HG02943 (cell line): ENCODE measurements at regions not wholly inside any gene's neighbourhood (a gene's known extent, or its start where the extent isn't known, plus 50 kb on each side); places are given as distances from the start of the nearest gene placed in this dataset.
"Not testable (repeated sequence)": the region's sequence is repeated elsewhere in the genome, so short reads cannot be mapped to it uniquely, and the experiment has no call there.

Experiments used
- ATAC-seq: cut with Tn5 transposase; IDR thresholded peaks from one replicate; pipeline ENCODE4 v1.9.1; 2021; ENCODE audit warnings: mild to moderate bottlenecking, low read depth, moderate library complexity; ENCODE audit not compliant: unreplicated experiment

DNA sequence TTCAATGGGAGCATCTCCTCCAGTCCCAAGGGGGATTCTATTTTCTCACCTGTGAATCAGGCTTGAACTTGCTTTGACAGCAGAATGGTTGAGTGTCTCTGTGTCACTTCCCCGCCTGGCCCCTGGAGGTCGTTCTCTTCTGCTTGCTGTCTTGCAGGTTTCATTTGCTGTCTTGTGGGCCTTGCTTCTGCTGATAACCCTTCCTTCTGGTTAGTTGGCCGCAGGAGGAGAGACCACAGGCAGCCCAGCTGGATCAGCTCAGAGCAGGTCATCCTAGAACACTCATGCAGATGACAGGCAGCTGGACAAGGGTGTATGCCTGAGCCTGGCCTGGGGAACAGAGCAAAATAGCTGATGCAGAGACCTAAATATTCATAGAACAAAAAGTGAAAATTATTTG, 344.2 kb upstream of the ADARB2 start:
- ATAC-seq, result no peak

DNA sequence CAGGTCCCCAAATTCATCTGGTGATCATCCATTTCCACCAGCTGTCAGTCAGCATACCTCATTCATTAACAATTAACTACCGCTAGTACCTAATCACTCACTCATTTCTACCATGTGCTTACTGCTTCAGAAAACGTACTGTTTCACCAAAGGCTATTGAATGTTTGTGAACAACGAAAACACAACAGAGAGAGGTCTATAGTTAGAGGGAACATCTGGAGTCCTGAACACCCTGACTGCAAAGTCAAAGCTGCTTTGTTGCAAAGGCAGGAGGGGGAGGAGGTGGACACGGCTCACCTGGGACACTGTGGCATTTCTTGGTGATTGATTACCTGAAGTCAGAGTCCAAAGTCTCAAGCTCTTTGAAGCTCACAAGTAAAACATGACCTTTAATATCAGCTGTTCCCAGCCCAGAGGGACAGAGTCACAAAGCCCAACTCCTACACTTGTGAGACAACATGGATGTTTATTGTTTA, 342.3 kb upstream of the ADARB2 start:
- peak; percentile 84 for ATAC-seq

DNA sequence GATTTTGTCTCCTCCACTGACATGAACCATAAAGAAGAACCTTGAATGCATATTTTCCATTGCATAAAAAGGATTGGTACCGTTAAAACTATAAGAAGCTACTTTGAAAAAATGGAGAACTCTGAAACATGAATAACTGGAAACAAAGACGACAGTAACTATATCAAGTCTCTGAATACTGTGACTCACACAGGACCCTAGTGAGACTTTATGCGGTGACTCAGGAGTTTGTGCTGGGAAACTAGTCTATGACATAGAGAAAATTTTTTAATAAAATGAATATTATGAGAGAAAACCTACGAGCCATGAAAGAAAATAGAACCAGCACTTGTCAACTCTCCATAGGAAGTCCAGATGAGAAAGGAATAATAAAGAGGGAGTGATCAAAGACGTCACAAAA, 339.9 kb upstream of the ADARB2 start:
- ATAC-seq, result no peak

DNA sequence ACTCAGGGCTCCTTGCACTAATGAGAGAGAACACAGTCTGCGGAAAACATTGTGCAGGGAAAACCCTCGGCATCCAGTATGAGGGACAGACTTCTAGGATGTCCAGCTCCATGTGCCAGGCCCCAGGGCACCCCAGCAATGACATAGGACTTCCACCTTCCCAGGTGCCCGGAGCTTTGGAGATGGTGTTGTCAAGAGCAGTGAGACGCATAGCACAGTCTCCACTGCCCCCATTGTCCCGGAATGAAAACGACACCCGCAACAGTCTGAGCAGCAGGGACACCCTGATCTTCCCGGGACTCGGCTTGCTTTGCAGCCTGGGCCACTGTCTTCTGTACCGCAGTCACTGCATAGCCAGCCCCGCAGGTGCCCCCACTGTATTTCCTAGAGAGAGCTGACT, 339.2 kb upstream of the ADARB2 start:
- ATAC-seq, result no peak

DNA sequence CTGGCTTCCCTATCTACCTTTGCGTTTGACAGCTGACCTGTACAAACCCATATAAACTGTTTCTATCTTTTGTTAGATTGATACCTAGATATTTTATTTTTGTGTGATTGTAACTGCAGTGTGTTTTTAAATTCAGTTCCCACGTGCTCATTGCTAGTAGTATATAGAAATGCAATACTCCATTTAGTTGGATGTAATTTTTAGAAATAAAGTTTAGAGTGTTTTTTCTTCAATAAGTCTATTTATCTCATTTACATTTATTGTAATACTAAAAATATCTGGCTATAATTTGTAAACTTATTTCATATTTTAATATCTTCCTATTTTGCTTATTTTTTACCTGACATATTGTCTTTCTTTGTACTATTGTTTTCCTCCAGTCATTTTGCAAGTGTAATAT, 329.7 kb upstream of the ADARB2 start:
- no peak for ATAC-seq

DNA sequence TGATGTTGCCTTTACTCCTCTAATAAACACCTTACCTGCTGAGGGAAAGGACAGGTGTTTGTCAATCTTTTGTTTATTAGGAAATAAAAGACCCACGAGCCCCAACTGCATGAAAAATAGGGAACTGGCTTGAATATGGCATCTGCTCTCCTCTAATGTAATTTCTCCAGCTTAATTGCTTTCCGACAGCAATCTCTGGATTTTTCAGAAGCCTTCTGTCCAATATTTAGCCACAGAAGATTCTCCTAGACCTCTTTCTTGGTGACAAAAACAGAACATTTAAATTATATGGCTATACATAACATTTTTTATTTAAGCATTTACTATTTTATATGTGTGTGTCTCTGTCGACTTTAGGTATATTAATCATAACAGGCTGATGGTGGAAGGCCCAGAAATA, 317.4 kb upstream of the ADARB2 start:
- ATAC-seq, result no peak

DNA sequence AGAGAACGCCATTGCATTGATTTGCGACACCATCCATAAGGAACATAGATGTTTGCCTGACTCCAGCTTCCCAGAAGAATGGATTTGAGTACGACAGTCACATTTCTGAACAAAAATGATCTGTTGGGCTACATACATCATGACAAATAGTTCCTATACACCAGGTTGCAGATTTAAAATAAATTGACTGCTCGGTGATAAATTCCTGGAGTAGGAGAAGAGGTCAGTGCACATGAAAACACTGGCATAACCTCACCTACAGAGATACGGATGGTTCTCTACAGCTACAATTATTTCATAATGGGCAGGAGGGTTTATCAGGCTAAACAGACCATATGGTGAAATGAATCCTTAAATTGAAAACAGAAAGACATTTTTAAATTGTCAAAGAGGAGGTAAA, 316.5 kb upstream of the ADARB2 start:
- ATAC-seq, result no peak

DNA sequence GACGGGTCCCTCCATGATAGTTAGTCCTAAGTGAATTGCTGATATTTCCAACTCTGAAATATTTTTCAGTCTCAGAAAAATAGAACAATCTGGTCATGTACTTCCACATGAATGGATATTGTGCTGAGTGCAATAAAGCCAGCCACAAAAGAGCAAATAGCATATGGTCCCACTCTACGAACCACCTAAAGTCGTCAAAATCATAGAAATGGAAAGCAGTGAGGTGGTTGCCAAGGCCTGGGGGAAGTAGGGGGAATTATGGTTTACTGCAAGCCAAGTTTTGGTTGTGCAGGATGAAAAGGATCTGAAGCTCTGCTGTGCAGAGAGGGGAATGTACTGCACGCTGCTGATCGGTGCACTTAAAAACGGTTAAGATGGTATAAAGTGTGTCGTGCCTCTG, 313.8 kb upstream of the ADARB2 start:
- ATAC-seq, result no peak

DNA sequence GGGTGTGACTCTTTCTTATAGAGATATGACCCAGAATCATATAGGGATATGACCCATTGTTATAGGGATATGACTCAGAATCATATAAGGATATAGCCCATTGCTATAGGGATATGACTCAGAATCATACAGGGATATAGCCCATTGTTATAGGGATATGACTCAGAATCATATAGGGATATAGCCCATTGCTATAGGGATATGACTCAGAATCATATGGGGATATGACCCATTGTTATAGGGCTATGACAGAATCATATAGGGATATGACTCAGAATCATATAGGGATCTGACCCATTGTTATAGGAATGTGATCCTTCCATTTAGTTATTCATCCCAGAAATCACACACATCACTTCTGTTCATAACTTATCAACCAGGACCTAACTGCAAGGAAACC, 312.2 kb upstream of the ADARB2 start:
- ATAC-seq, result no peak

DNA sequence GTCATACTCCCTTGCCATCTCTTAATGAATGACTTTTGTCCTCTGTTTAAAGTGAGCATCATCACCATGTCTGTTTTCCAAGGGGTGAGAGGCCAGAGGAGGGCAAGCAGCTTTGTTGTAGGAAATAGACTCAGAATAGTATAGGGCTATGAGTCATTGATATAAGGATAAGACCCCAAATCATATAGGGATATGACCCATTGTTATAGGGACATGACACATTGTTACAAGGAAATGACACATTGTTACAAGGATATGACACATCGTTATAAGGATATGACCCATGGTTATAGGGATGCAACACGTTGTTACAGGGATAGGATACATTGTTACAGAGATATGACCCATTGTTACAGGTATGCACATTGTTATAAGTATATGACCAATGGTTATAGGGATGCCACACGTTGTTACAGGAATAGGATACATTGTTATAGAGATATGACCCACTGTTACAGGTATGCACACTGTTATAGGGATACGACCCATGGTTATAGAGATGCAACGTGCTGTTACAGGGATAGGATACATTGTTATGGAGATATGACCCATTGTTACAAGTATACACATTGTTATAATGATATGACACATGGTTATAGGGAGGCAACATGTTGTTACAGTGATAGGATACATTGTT, 311.1 kb upstream of the ADARB2 start:
- ATAC-seq, result no peak

DNA sequence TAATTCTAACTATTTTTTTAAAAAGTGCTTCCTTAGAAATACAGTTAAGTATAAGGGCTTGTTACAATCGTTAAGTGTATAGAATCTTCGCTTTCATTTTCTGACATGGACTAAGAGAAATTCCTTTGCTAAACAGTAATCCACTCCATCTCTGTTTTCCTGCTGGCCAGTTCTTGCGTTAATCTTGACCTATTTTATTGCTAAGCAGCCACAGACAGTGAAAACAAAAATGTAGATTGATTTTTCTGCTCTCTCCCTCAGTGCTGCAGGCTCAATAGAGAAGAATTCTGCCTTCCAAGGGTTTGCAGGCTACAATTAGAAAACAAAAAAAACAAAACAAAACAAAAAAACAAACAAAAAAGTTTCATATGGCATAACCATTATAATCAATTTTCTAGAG, 310.4 kb upstream of the ADARB2 start:
- no peak for ATAC-seq

DNA sequence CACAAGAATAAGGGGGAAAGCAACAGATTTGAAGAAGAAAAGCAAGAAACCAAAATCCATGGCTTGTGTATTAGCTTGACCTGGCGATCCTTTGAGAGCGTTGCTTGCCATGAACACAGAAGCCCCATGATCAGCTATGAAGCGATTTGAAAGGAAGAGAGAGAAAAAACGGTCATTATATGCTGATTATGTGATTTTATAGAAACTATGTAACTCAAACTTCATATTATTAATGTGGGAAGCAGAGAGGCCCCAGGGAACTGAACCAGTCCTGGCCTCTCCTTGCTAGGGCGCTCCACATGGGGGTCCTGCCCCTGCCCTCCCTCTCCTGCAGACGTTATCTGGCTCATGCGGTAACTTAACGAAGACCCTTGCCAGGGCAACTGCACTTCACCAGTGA, 306.1 kb upstream of the ADARB2 start:
- ATAC-seq, result no peak

DNA sequence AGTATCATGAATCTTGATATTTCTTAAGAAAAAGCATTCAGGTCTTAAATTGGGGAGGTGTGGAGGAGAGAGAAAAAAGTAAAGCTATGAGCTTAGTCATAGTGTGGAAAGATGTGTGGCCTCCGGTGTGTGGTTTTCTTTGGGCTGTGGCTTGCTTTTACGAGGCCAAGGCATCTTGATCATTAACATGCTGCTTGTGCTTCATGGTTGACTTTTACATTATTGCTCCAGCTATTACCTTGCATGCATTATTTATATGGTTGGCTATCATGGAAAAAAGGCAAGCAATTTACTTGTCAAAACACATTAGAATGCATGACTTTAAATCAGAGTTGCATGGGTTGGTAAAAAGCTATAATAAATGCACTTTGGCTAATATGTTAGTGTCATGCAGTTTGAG, 300.7 kb upstream of the ADARB2 start:
- ATAC-seq, result no peak

DNA sequence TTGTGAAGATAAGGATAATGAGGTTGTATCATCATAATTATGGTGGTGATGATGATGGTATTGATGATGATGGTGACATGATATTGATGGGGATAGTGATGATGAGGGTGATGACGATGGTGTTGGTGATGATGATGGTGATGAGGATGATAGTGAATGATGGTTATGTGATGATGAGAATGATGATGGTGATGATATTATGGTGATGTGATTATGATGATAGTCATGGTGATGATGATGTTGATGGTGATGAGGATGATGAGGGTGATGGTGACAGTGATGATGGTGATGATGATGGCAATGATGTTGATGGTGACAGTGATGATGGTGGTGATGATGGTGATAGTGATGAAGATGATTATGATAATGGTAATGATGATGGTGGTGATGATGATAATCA, 299.9 kb upstream of the ADARB2 start:
- ATAC-seq, result no peak

DNA sequence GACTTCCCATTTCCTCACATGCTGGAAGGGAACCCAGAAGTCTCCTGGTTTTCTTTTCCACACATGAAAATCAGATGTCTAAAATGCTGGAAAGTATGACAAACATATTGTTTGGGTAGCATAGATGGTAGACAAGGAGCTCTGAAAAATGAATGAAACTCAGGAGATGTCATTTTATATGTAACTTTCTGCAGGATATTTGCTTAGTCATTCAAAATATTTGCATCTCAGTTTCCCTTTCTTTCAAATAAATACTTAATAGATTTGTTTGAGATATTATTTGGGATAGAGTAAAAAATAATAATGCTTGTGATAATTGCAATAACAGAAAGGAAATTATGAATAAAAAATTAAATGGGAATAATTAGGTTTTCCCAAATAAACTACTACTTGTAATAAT, 298.9 kb upstream of the ADARB2 start:
- ATAC-seq, result no peak

DNA sequence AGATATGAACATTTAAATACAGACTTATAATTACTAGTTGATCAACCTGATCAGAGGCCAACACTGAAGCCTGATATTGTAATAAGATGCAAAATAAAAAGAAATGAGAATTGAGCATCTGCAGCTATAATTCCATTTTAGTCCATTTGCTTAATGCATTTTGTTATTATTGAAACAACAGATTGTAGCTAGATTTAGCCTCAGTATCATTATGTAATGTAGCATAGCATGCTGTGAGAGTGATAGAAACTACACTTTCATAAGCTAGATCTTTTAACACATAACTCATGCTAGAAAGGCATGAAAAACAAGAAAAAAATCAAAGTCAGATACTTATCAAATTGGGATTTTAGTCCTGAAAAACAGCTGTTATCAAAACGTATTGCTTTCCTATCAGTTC, 292.7 kb upstream of the ADARB2 start:
- ATAC-seq, result no peak

DNA sequence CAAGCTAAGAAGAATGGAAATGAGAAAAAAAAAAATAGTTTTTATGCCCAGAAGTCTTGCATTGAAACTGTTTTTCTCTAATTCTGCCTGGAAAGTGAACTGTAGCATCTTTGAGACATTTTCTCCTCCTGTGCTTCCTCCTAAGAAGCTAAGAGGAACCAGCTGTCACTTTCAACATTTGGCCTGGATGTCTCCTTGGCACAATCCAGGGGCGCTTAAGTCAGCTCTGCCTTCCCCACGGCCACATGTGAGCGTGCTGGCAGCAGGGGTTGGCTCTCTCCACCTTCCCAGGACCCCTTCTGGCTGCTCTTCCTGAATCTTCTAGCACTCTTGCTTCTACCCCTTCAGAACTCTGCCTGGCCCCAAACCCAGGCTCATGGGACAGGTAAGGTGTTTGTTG, 289.6 kb upstream of the ADARB2 start:
- no peak for ATAC-seq

DNA sequence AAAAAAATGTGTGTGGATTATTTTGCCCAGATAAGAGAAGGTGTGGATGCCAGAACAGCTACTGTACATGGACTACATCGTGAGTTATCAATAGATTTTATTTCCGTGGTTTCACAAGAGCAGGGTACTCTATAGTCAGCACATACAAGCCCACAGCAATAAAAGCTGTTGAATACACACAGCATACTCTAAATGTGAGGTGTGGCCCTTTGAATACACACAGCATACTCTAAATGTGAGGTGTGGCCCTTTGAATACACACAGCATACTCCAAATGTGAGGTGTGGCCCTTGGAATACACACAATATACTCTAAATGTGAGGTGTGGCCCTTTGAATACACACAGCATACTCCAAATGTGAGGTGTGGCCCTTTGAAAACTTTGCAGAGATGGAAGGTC, 287.4 kb upstream of the ADARB2 start:
- ATAC-seq, result not testable (repeated sequence)

DNA sequence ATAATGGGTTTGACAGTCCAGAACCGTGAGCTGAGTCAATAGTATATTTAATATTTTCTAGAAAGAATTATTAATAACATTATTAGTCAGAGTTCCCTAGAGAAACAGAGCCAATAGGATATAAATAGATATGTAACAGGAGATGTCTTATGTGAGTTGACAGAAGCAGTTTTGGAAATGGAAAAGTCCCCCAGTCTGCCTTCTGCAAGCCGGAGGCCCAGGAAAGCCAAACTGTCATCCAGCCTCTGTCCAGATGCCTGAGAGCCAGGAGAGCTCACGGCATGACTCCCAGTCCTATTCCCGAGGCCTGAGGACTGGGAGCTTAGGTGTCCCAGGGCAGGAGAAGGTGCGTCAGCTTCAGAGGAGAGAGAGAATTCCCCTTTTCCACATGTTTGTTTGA, 286.4 kb upstream of the ADARB2 start:
- no peak for ATAC-seq

DNA sequence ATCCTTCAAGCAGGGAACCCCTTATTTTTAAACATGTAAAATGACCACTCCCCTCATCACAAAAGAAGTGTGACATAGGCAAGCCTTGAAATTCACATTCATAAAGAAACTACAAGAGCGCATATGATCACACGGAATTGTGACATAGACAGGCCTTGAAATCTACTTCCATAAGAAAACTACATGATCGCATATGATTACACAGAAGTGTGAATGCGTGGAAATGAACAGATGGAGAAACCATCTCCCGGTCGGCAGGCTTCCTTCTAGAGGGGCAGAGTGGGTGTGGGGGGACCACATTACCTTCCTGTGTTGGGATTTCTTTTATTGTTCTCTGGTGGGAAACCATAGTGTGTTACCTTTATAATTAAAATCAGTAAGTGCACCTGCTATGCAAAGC, 285.1 kb upstream of the ADARB2 start:
- no peak for ATAC-seq

DNA sequence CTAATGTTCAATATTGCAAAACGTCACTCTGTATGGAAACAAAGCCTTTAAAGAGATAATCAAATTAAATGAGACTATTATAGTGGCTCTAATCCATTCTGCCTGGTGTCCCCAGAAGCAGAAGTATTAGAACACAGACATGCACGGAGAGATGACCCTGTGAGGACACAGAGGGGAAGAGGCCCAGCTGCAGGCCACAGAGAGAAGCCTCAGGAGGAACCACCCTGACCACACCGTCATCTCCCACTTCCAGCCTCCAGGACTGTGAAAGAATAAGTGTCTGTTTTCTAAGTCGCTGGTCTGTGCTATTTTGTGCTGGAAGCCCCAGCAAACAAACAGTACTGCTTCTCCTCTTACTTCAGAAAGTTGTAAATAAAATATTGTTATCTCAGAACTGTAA, 283.5 kb upstream of the ADARB2 start:
- no peak for ATAC-seq

DNA sequence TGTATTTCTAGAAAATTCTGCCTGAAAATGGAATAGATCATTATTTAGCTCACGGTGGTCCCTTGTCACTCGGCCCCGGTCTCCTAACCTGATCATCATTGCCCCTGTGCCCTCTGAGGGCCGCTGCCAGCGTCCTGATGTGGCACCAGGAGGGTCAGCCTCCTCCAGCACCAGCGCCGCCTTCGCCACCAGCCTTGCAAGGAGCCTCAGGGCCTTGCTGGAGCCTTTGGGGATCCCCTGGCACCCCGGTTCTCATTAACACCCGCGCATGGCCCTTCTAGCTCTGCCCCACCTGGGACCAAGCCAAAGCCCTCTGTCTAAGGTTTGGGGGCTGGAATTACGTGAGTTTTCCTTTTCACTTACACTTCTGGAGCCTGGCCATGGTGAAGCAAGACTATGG, 282.5 kb upstream of the ADARB2 start:
- no peak for ATAC-seq

DNA sequence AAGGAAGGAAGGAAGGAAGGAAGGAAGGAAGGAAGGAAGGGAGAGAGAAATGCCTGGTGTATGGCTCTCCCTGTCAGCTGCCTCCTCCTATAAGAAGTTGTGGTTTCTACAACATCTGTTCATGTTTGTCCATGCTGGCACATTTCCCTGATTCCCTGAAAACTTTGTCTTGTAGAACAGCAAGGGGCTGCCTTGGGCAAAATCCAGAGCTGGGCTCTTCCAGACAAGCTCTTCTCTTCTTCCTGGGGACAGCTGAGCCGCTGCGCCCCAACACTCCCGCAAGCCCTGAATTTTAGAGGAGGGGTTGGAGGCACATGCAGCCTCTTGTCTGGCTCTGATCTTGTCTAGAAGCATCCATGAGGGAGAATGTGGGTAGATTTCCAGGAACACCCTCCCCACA, 282.0 kb upstream of the ADARB2 start:
- no peak for ATAC-seq
